CD14-positive monocyte (primary cell): ENCODE measurements at regions not wholly inside any gene's neighbourhood (a gene's known extent, or its start where the extent isn't known, plus 50 kb on each side); places are given as distances from the start of the nearest gene placed in this dataset.

Source experiments
- DNase-seq, 3 donors: peaks; one replicate each; pipeline ENCODE4 v3.0.0-alpha.2; 2011 to 2022
- H2AFZ ChIP-seq: 2 replicates; pipeline ENCODE4 v1.6.0; 2012; ENCODE audit warnings: mild to moderate bottlenecking, low read depth, low read length, inconsistent platforms; ENCODE audit not compliant: insufficient read depth, poor library complexity, severe bottlenecking
- H3K27ac ChIP-seq, 2 donors: 1 replicate in 1 of 2; 2 replicates in 1 of 2; pipeline ENCODE4 v1.5.1; 2012 to 2013; ENCODE audit warnings: low read length in 2 of 2, control low read depth in 1 of 2, inconsistent platforms in 1 of 2, low read depth in 1 of 2, mild to moderate bottlenecking in 1 of 2
- H3K27me3 ChIP-seq, 2 donors: one replicate each; pipeline versions ENCODE4 v1.6.0 to v1.6.1; 2011 to 2013; ENCODE audit warnings: low read length in 2 of 2; ENCODE audit not compliant: control insufficient read depth in 2 of 2, insufficient read depth in 2 of 2
- H3K36me3 ChIP-seq, 2 donors: replicated peaks in 1 of 2; 1 replicate in 1 of 2; 2 replicates in 1 of 2; pipeline versions ENCODE4 v1.5.1 to v1.6.1; 2012 to 2013; ENCODE audit warnings: low read length in 2 of 2, control low read depth in 1 of 2, inconsistent platforms in 1 of 2, mild to moderate bottlenecking in 1 of 2; ENCODE audit not compliant: insufficient read depth in 2 of 2, control insufficient read depth in 1 of 2
- H3K4me1 ChIP-seq, 2 donors: 1 replicate in 1 of 2; 2 replicates in 1 of 2; pipeline versions ENCODE4 v1.5.1 to v1.6.1; 2012 to 2013; ENCODE audit warnings: low read length in 2 of 2, control low read depth in 1 of 2, inconsistent platforms in 1 of 2, mild to moderate bottlenecking in 1 of 2, moderate library complexity in 1 of 2; ENCODE audit not compliant: insufficient read depth in 2 of 2, control insufficient read depth in 1 of 2
- H3K4me2 ChIP-seq: replicated peaks from 2 replicates; pipeline ENCODE3; 2012; ENCODE audit warnings: low read length, moderate library complexity, mild to moderate bottlenecking; ENCODE audit not compliant: poor library complexity, severe bottlenecking; ENCODE audit errors: extremely low read depth
- H3K4me3 ChIP-seq, 3 experiments: fragments of 200-600 bp in 1 of 3; sonication (generic) in 1 of 3; replicated peaks in 1 of 3; 1 replicate in 2 of 3; 2 replicates in 1 of 3; pipeline ENCODE4 v1.5.1; 2011 to 2013; ENCODE audit warnings: low read length in 3 of 3, mild to moderate bottlenecking in 3 of 3, control low read depth in 2 of 3, low read depth in 2 of 3, inconsistent platforms in 1 of 3, moderate library complexity in 1 of 3
- H3K79me2 ChIP-seq: 2 replicates; pipeline ENCODE4 v1.6.0; 2012; ENCODE audit warnings: mild to moderate bottlenecking, control low read depth, inconsistent platforms, low read length, moderate library complexity; ENCODE audit not compliant: insufficient read depth
- H3K9ac ChIP-seq: 2 replicates; pipeline ENCODE4 v1.6.0; 2017; ENCODE audit warnings: low read length, mild to moderate bottlenecking; ENCODE audit not compliant: insufficient read depth, poor library complexity, severe bottlenecking
- H3K9me3 ChIP-seq, 2 donors: replicated peaks in 1 of 2; 1 replicate in 1 of 2; 2 replicates in 1 of 2; pipeline versions ENCODE4 v1.5.1 to v1.6.1; 2012 to 2013; ENCODE audit warnings: low read length in 2 of 2, control low read depth in 1 of 2; ENCODE audit not compliant: control insufficient read depth in 1 of 2, insufficient read depth in 1 of 2
- H4K20me1 ChIP-seq: 2 replicates; pipeline ENCODE4 v1.6.0; 2012; ENCODE audit warnings: mild to moderate bottlenecking, low read length, control low read depth, moderate library complexity; ENCODE audit not compliant: insufficient read depth
- H3K27ac Mint-ChIP-seq, 7 donors: one replicate each; pipeline ENCODE4 v1.8.0; 2020; ENCODE audit warnings: mild to moderate bottlenecking in 7 of 7, mixed read lengths in 7 of 7, moderate library complexity in 6 of 7, inconsistent platforms in 2 of 7
- H3K27me3 Mint-ChIP-seq, 3 donors: one replicate each; pipeline ENCODE4 v1.8.0; 2021 to 2022; ENCODE audit warnings: low read depth in 3 of 3, mild to moderate bottlenecking in 3 of 3, mixed read lengths in 3 of 3, moderate library complexity in 3 of 3, inconsistent platforms in 1 of 3
- H3K36me3 Mint-ChIP-seq, 2 donors: one replicate each; pipeline ENCODE4 v1.8.0; 2020; ENCODE audit warnings: mixed read lengths in 2 of 2, inconsistent platforms in 1 of 2, mild to moderate bottlenecking in 1 of 2
- H3K4me1 Mint-ChIP-seq: one replicate; pipeline ENCODE4 v1.8.0; 2020; ENCODE audit warnings: mild to moderate bottlenecking, mixed read lengths
- H3K4me3 Mint-ChIP-seq, 2 donors: one replicate each; pipeline ENCODE4 v1.8.0; 2020; ENCODE audit warnings: mild to moderate bottlenecking in 2 of 2, mixed read lengths in 2 of 2, moderate library complexity in 1 of 2
- H3K9me3 Mint-ChIP-seq, 7 donors: one replicate each; pipeline ENCODE4 v1.8.0; 2020 to 2022; ENCODE audit warnings: mixed read lengths in 7 of 7, mild to moderate bottlenecking in 6 of 7, moderate library complexity in 6 of 7, inconsistent platforms in 2 of 7
- CTCF ChIP-seq: fragments of 200-600 bp; IDR thresholded peaks from one replicate; pipeline ENCODE4 v1.8.0; 2022; ENCODE audit warnings: antibody characterized with exemption, mild to moderate bottlenecking
- WGBS: methylation state at CpG from one replicate; pipeline ENCODE4 v1.1.5; 2013; ENCODE audit warnings: missing lambda C conversion rate; ENCODE audit not compliant: insufficient coverage; 5-methylcytosine and 5-hydroxymethylcytosine counted together
- intact Hi-C, 2 donors: fragments of 100-400 bp; cut with micrococcal nuclease; formaldehyde crosslinking; loops; one replicate each; pipeline versions ENCODE4 v1.15.0 to v1.15.1; 2023

GRCh38 chr12:119283310-119283709 is 51.2 kb upstream of the CCDC60 start:
- Mint-ChIP-seq H3K36me3 (no peaks in the 10 kb centered on the region), H3K27ac (no peak overlapping the region), H3K4me1 (no peaks in the 10 kb centered on the region), H3K27me3 (peaks cover 0 to 3% (median 2%) of the 10 kb centered on the region in 3 donors), H3K4me3 (no peak overlapping the region), H3K9me3 (peaks cover 0 to 9% (median 2%) of the 10 kb centered on the region in 7 donors)
- H4K20me1 ChIP-seq = no peaks in the 10 kb centered on the region
- H3K9me3 ChIP-seq = no peaks in the 10 kb centered on the region
- H3K9ac ChIP-seq = no peak overlapping the region
- no peaks in the 10 kb centered on the region for H3K36me3 ChIP-seq
- no peak overlapping the region for H3K4me3 ChIP-seq
- no peak for TF ChIP-seq CTCF
- H3K27ac ChIP-seq = no peak overlapping the region
- no peak overlapping the region for H3K4me2 ChIP-seq
- DNase-seq = no peak
- H3K27me3 ChIP-seq = no peaks in the 10 kb centered on the region
- no peaks in the 10 kb centered on the region for H3K4me1 ChIP-seq
- no CpG with 5 or more reads among the region's 2 CpGs for whole genome bisulfite sequencing
- intact Hi-C loops = no loop called here
- H2AFZ ChIP-seq = no peak overlapping the region
- no peaks in the 10 kb centered on the region for H3K79me2 ChIP-seq
